ENCODE measurements at regions not wholly inside any gene's neighbourhood (a gene's known extent, or its start where the extent isn't known, plus 50 kb on each side); places are given as distances from the start of the nearest gene placed in this dataset.

DNA sequence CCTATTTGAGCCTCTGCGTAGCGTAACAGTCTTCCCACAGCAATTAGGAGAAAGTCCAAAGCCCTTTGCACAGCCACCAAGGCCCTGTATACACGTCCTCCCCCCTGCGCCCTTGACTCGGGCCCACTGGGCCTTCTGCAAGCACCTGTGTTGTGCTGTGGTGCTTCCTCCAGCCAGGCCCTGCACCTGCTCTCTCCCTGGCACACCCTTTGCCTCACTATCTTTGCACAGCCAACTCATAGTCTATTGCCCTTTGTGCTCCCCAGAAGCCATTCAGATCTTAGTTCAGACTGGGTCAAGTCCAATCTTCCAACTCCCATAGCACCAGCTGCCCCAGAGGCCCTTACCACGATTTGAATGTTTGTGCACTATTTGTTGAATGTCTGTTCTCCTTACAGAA lies 271.6 kb upstream of the MGAT5 start:
- TF ChIP-seq CTCF (IDR thresholded peaks at IDR 0.05; ENCODE audit: low read depth, low read length) (no peak), POLR2A (IDR thresholded peaks at IDR 0.05; ENCODE audit: extremely low read depth, insufficient read length) (no peak)

Data from NB4 (cell line).